PC-9 (cell line): ENCODE measurements at regions not wholly inside any gene's neighbourhood (a gene's known extent, or its start where the extent isn't known, plus 50 kb on each side); places are given as distances from the start of the nearest gene placed in this dataset.

ENCODE experiments used
- BruUV-seq: library from RNA; stranded (reverse); fragments of 400-500 nt; replicated peaks from 2 replicates; lab custom pipeline; 2021; lab: Mats Ljungman, UMichigan
- CTCF ChIA-PET: fragments of 300-600 bp; sonication (Branson Sonifier 250); formaldehyde crosslinking; loops from one replicate; lab custom pipeline; 2022; ENCODE audit warnings: antibody characterized with exemption; lab: Charles Lee
- POLR2A ChIA-PET: fragments of 300-600 bp; sonication (Branson Sonifier 250); formaldehyde crosslinking; loops from one replicate; lab custom pipeline; 2022; ENCODE audit warnings: antibody characterized with exemption; ENCODE audit not compliant: unreplicated experiment; lab: Charles Lee
- DNase-seq, 2 experiments: peaks; one replicate each; pipeline versions ENCODE4 v3.0.0 to v3.0.0-alpha.2; 2015 to 2022; ENCODE audit warnings: mixed read lengths in 1 of 2
- H2AFZ ChIP-seq: fragments of 200-600 bp; sonication (generic); 2 replicates; pipeline ENCODE4 v1.8.1; 2017; ENCODE audit warnings: antibody characterized with exemption
- H3F3A ChIP-seq: fragments of 200-600 bp; sonication (generic); 2 replicates; pipeline ENCODE4 v1.8.1; 2017; ENCODE audit warnings: antibody characterized with exemption, mild to moderate bottlenecking, low read depth; ENCODE audit not compliant: insufficient read depth
- H3K27ac ChIP-seq: fragments of 200-600 bp; sonication (generic); 2 replicates; pipeline ENCODE4 v1.6.1; 2016; ENCODE audit warnings: mixed run types
- H3K27me3 ChIP-seq: fragments of 200-600 bp; sonication (generic); 2 replicates; pipeline ENCODE4 v1.6.1; 2016; ENCODE audit warnings: low read depth, mixed run types; ENCODE audit not compliant: insufficient read depth
- H3K36me3 ChIP-seq: fragments of 200-600 bp; sonication (generic); 2 replicates; pipeline ENCODE4 v1.6.1; 2016; ENCODE audit warnings: low read depth, mixed run types
- H3K4me1 ChIP-seq: fragments of 200-600 bp; sonication (generic); replicated peaks from 2 replicates; pipeline ENCODE4 v1.6.1; 2016; ENCODE audit warnings: mixed run types; ENCODE audit not compliant: insufficient read depth
- H3K4me2 ChIP-seq: fragments of 200-600 bp; sonication (generic); 2 replicates; pipeline ENCODE4 v1.6.1; 2017; ENCODE audit warnings: mixed run types
- H3K4me3 ChIP-seq: fragments of 200-600 bp; sonication (generic); 2 replicates; pipeline ENCODE4 v1.6.1; 2016; ENCODE audit warnings: mixed run types
- H3K79me2 ChIP-seq: fragments of 200-600 bp; sonication (generic); 2 replicates; pipeline ENCODE4 v1.6.1; 2017; ENCODE audit warnings: low read depth, mixed run types
- H3K9me2 ChIP-seq: fragments of 200-600 bp; sonication (generic); 2 replicates; pipeline ENCODE4 v1.8.1; 2017; ENCODE audit warnings: mild to moderate bottlenecking; ENCODE audit not compliant: insufficient read depth
- H3K9me3 ChIP-seq: fragments of 200-600 bp; sonication (generic); 2 replicates; pipeline ENCODE4 v1.8.1; 2016; ENCODE audit warnings: low read depth; ENCODE audit not compliant: insufficient read depth
- H4K20me1 ChIP-seq: fragments of 200-600 bp; sonication (generic); 2 replicates; pipeline ENCODE4 v1.8.1; 2017; ENCODE audit not compliant: insufficient read depth
- CTCF ChIP-seq: fragments of 200-600 bp; sonication (generic); conservative IDR thresholded peaks from 2 replicates; pipeline ENCODE4 v1.6.1; 2017; ENCODE audit warnings: mixed run types, antibody characterized with exemption, mild to moderate bottlenecking, moderate library complexity
- EZH2 ChIP-seq: fragments of 200-600 bp; sonication (generic); IDR thresholded peaks from 2 replicates; pipeline ENCODE4 v1.8.0; 2017; ENCODE audit warnings: antibody characterized with exemption, low read depth
- intact Hi-C: fragments of 100-400 bp; cut with micrococcal nuclease; formaldehyde crosslinking; loops from one replicate; pipeline ENCODE4 v1.10.0; 2022; ENCODE audit not compliant: unreplicated experiment

- intact Hi-C loops, result no loop called here
- no TSS peak for BruUV-seq
Measured at GRCh38 chr11:29634244-29634643, 382.6 kb downstream of the KCNA4 start.

GRCh38 chr11:29629286-29629685 lies 387.5 kb downstream of the KCNA4 start:
- ChIA-PET POLR2A (no interaction called here), CTCF (no interaction called here)
- H3K27me3 ChIP-seq, result no peaks in the 10 kb centered on the region
- no peaks in the 10 kb centered on the region for H3K9me3 ChIP-seq
- intact Hi-C loops, result no loop called here
- no peak overlapping the region for H3K27ac ChIP-seq
- H3K79me2 ChIP-seq, result no peaks in the 10 kb centered on the region
- H3K4me1 ChIP-seq, result no peaks in the 10 kb centered on the region
- H3K36me3 ChIP-seq, result no peaks in the 10 kb centered on the region
- TF ChIP-seq CTCF (no peak), EZH2 (no peak)
- no peak for DNase-seq
- H3K4me3 ChIP-seq, result no peak overlapping the region
- H2AFZ ChIP-seq, result no peak overlapping the region
- BruUV-seq, result no TSS peak
- no peaks in the 10 kb centered on the region for H3F3A ChIP-seq
- no peak overlapping the region for H3K4me2 ChIP-seq
- no peaks in the 10 kb centered on the region for H3K9me2 ChIP-seq
- H4K20me1 ChIP-seq, result no peaks in the 10 kb centered on the region

More at GRCh38 chr11:29634244-29634643, 382.6 kb downstream of the KCNA4 start:
- Histone ChIP-seq H3K4me1 (no peaks in the 10 kb centered on the region), H3K9me2 (no peaks in the 10 kb centered on the region), H3K36me3 (no peaks in the 10 kb centered on the region), H3F3A (no peaks in the 10 kb centered on the region), H3K79me2 (no peaks in the 10 kb centered on the region), H3K4me3 (no peak overlapping the region), H2AFZ (no peak overlapping the region), H3K4me2 (no peak overlapping the region), H3K27me3 (no peaks in the 10 kb centered on the region), H4K20me1 (no peaks in the 10 kb centered on the region), H3K9me3 (no peaks in the 10 kb centered on the region), H3K27ac (no peak overlapping the region)
- ChIA-PET POLR2A (no interaction called here), CTCF (no interaction called here)
- no peak for DNase-seq
- TF ChIP-seq CTCF, result peak; percentile 45; the same call in 1 of the 2 replicates
- no peak for TF ChIP-seq EZH2

- no peaks in the 10 kb centered on the region for H3K9me2 ChIP-seq
- intact Hi-C loops, result no loop called here
- H3K27me3 ChIP-seq, result no peaks in the 10 kb centered on the region
- H3K27ac ChIP-seq, result no peak overlapping the region
- TF ChIP-seq CTCF, result no peak
- TF ChIP-seq EZH2, result no peak
- DNase-seq, result no peak
- H3K36me3 ChIP-seq, result no peaks in the 10 kb centered on the region
- ChIA-PET CTCF (no interaction called here), POLR2A (no interaction called here)
- BruUV-seq, result no TSS peak
- H3K9me3 ChIP-seq, result no peaks in the 10 kb centered on the region
- no peak overlapping the region for H3K4me3 ChIP-seq
- H4K20me1 ChIP-seq, result no peaks in the 10 kb centered on the region
- no peak overlapping the region for H2AFZ ChIP-seq
- H3K4me1 ChIP-seq, result no peaks in the 10 kb centered on the region
- no peak overlapping the region for H3K4me2 ChIP-seq
- no peaks in the 10 kb centered on the region for H3F3A ChIP-seq
- no peaks in the 10 kb centered on the region for H3K79me2 ChIP-seq
Measured at GRCh38 chr11:29628609-29629008, 388.2 kb downstream of the KCNA4 start.
